GM13977 (cell line): ENCODE measurements at regions not wholly inside any gene's neighbourhood (a gene's known extent, or its start where the extent isn't known, plus 50 kb on each side); places are given as distances from the start of the nearest gene placed in this dataset.

ENCODE experiments used
- DNase-seq: peaks from one replicate; pipeline ENCODE4 v3.0.0; 2012; ENCODE audit warnings: low spot score
- CTCF ChIP-seq: IDR thresholded peaks from 2 replicates; pipeline ENCODE4 v1.5.1; 2012; ENCODE audit warnings: mild to moderate bottlenecking, control low read depth; ENCODE audit not compliant: insufficient read depth; ENCODE audit errors: extremely low read depth, missing control alignments
- in situ Hi-C: fragments of 300-500 bp; cut with MboI; formaldehyde crosslinking; loops from one replicate; pipeline ENCODE4 v1.12.0; 2022; ENCODE audit warnings: low sequenced_read_pairs, low pct_unique_long_range_greater_than_20kb, mixed read lengths, inconsistent platforms; ENCODE audit not compliant: unreplicated experiment

DNA sequence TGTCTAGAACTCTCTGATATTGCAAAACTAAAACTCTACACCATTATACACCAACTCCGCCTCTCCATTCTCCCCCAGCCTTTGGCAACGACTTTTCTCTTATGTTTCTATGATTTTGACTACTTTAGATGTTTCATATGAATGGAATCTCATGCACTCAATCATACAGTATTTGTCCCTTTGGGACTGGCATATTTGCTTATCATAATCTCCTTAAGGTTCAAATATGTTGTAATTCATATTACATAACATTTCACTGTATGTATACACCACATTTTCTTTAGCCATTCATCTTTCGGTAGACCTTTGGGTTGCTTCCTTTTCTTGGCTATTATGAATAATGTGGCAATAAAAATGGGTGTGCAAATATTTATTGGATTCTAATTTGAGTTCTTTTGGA, 164.4 kb downstream of the ARL4A start:
- DNase-seq: no peak
- in situ Hi-C loops: no loop called here
- no peak for TF ChIP-seq CTCF

GRCh38 chr7:12855036-12855435, 167.6 kb downstream of the ARL4A start:
- no peak for TF ChIP-seq CTCF
- no peak for DNase-seq
- in situ Hi-C loops: no loop called here

- in situ Hi-C loops: no loop called here
- TF ChIP-seq CTCF: no peak
- no peak for DNase-seq
Observed at GRCh38 chr7:12859761-12860160, 172.3 kb downstream of the ARL4A start.

- TF ChIP-seq CTCF: no peak
- in situ Hi-C loops: no loop called here
- no peak for DNase-seq
Observed at GRCh38 chr7:12861070-12861469, 173.6 kb downstream of the ARL4A start.

GRCh38 chr7:12862146-12862545, 174.7 kb downstream of the ARL4A start:
- in situ Hi-C loops: no loop called here
- TF ChIP-seq CTCF: no peak
- DNase-seq: no peak

DNA sequence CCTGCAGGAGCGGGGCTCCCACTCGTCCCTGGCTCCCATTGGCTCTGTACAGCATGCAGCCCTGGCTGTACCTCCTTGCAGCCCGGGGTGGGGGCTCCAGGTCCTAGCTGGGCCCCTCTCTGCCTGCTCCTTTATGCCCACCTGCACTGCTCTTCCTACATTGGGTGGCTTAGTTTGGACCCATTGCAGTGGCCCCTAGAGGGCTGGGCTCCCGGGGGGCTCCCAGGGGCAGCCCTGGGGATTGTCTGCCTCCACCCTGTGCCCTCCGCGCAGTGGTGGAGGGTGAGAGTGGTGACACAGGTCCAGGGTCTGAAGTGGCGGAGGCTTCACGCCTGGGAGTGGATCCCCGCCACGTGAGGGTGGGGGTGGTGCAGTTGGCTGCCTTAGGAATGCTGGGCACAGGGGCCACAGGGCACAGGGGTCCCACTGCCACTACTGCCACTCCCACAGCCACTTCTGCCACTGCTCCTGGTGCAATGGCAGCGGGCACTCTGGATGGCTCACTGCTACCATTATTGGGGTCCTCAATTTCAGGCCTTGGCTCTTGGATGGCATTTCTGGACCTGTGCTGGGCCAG, 177.1 kb downstream of the ARL4A start:
- TF ChIP-seq CTCF: no peak
- no peak for DNase-seq
- in situ Hi-C loops: no loop called here

- no peak for TF ChIP-seq CTCF
- DNase-seq: no peak
- in situ Hi-C loops: no loop called here
Observed at GRCh38 chr7:12865593-12865992, 178.2 kb downstream of the ARL4A start.
